ENCODE measurements at regions not wholly inside any gene's neighbourhood (a gene's known extent, or its start where the extent isn't known, plus 50 kb on each side); places are given as distances from the start of the nearest gene placed in this dataset.

GRCh38 chrX:53798281-53798680 lies 111.8 kb upstream of the HUWE1 start:
- Mint-ChIP-seq H3K9me3 (ENCODE audit: insufficient read depth) (no peaks in the 10 kb centered on the region), H3K27me3 (peaks cover 7% of the 10 kb centered on the region), H3K4me1 (no peaks in the 10 kb centered on the region), H3K27ac (no peak overlapping the region), H3K4me3 (no peak overlapping the region)
- Histone ChIP-seq H3K27ac (ENCODE audit: low read length in 2 of 2) (no peak overlapping the region), H4K20me1 (ENCODE audit: control insufficient read depth, insufficient read depth, low read length, poor library complexity, severe bottlenecking) (no peaks in the 10 kb centered on the region), H3K27me3 (replicated peaks in 1 of 4; ENCODE audit: control extremely low read depth in 1 of 4, control insufficient read depth in 3 of 4, insufficient read depth in 4 of 4, low read length in 3 of 4) (peaks cover 0 to 2% (median 0%) of the 10 kb centered on the region in 4 experiments), H3K9me3 (ENCODE audit: control extremely low read depth in 1 of 3, control insufficient read depth in 2 of 3, insufficient read depth in 1 of 3, low read length in 2 of 3) (no peaks in the 10 kb centered on the region), H3K9ac (ENCODE audit: low read length) (no peak overlapping the region), H3K4me2 (replicated peaks; ENCODE audit: low read depth, low read length, poor library complexity, severe bottlenecking) (no peak overlapping the region), H3K36me3 (replicated peaks in 1 of 2; ENCODE audit: control extremely low read depth in 1 of 2, control insufficient read depth in 1 of 2, extremely low read depth in 1 of 2, insufficient read depth in 2 of 2, low read length in 1 of 2) (no peaks in the 10 kb centered on the region), H3K4me1 (ENCODE audit: control insufficient read depth in 2 of 2, insufficient read depth in 2 of 2, low read length in 2 of 2) (no peaks in the 10 kb centered on the region), H3K4me3 (ENCODE audit: control extremely low read depth in 1 of 5, extremely low read depth in 1 of 5, insufficient read depth in 1 of 5, low read depth in 2 of 5, low read length in 4 of 5) (no peak overlapping the region), H2AFZ (ENCODE audit: insufficient read depth, low read depth, low read length, poor library complexity, severe bottlenecking) (no peak overlapping the region), H3K79me2 (ENCODE audit: control insufficient read depth, insufficient read depth, low read length) (no peaks in the 10 kb centered on the region)
- no peak for DNase-seq
- no peak for ATAC-seq (ENCODE audit: low read depth)
- CTCF ChIA-PET: no interaction called here
- POLR2A ChIA-PET: no interaction called here
- intact Hi-C loops (cut with micrococcal nuclease): no loop called here
- TF ChIP-seq CTCF (IDR thresholded peaks at IDR 0.05) (no peak), EZH2 (IDR thresholded peaks at IDR 0.05; ENCODE audit: borderline replicate concordance, insufficient read depth, low read depth, low read length, poor library complexity, severe bottlenecking) (no peak)
- no CpG with 5 or more reads among the region's 3 CpGs for WGBS (ENCODE audit: insufficient coverage)

DNA sequence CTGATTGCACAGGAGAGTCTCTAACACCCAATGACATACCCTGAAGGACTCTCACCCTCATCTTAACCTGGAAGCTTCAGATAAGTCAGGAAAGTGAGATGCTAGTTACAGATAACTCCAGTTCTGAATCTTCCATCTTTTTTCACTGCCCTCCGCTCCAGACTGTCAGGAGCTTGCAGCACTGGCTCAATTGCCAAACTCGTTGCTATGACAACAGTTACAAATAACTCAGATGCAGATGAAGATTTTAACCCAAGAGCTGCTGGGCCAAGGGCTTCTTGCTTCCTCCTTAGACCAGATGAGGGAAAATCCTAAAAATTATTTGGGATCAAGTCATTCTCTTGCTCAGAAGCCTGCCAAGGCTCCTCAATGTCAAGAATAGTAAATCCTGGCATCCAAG lies 109.1 kb upstream of the HUWE1 start:
- H3K4me2 ChIP-seq (replicated peaks; ENCODE audit: low read depth, low read length, poor library complexity, severe bottlenecking): no peak overlapping the region
- H3K27me3 ChIP-seq (replicated peaks in 1 of 4; ENCODE audit: control extremely low read depth in 1 of 4, control insufficient read depth in 3 of 4, insufficient read depth in 4 of 4, low read length in 3 of 4): peaks cover 0 to 2% (median 0%) of the 10 kb centered on the region in 4 experiments
- H3K4me3 ChIP-seq (ENCODE audit: control extremely low read depth in 1 of 5, extremely low read depth in 1 of 5, insufficient read depth in 1 of 5, low read depth in 2 of 5, low read length in 4 of 5): no peak overlapping the region
- TF ChIP-seq CTCF (IDR thresholded peaks at IDR 0.05): no peak
- no peak for TF ChIP-seq EZH2 (IDR thresholded peaks at IDR 0.05; ENCODE audit: borderline replicate concordance, insufficient read depth, low read depth, low read length, poor library complexity, severe bottlenecking)
- H3K79me2 ChIP-seq (ENCODE audit: control insufficient read depth, insufficient read depth, low read length): no peaks in the 10 kb centered on the region
- CTCF ChIA-PET: no interaction called here
- Mint-ChIP-seq H3K9me3 (ENCODE audit: insufficient read depth) (no peaks in the 10 kb centered on the region), H3K27me3 (peaks cover 3% of the 10 kb centered on the region), H3K4me1 (no peaks in the 10 kb centered on the region), H3K27ac (no peak overlapping the region), H3K4me3 (no peak overlapping the region)
- no peaks in the 10 kb centered on the region for H3K4me1 ChIP-seq (ENCODE audit: control insufficient read depth in 2 of 2, insufficient read depth in 2 of 2, low read length in 2 of 2)
- no peak overlapping the region for H3K9ac ChIP-seq (ENCODE audit: low read length)
- no peaks in the 10 kb centered on the region for H3K36me3 ChIP-seq (replicated peaks in 1 of 2; ENCODE audit: control extremely low read depth in 1 of 2, control insufficient read depth in 1 of 2, extremely low read depth in 1 of 2, insufficient read depth in 2 of 2, low read length in 1 of 2)
- no CpG with 5 or more reads among the region's 2 CpGs for WGBS (ENCODE audit: insufficient coverage)
- H3K9me3 ChIP-seq (ENCODE audit: control extremely low read depth in 1 of 3, control insufficient read depth in 2 of 3, insufficient read depth in 1 of 3, low read length in 2 of 3): no peaks in the 10 kb centered on the region
- DNase-seq (no peak), ATAC-seq (ENCODE audit: low read depth) (no peak)
- POLR2A ChIA-PET: no interaction called here
- intact Hi-C loops (cut with micrococcal nuclease): no loop called here
- no peaks in the 10 kb centered on the region for H4K20me1 ChIP-seq (ENCODE audit: control insufficient read depth, insufficient read depth, low read length, poor library complexity, severe bottlenecking)
- no peak overlapping the region for H3K27ac ChIP-seq (ENCODE audit: low read length in 2 of 2)
- H2AFZ ChIP-seq (ENCODE audit: insufficient read depth, low read depth, low read length, poor library complexity, severe bottlenecking): no peak overlapping the region
